DMS53 treated with DMSO at 0.1 percent for 48 hours (cell line): ENCODE measurements at regions not wholly inside any gene's neighbourhood (a gene's known extent, or its start where the extent isn't known, plus 50 kb on each side); places are given as distances from the start of the nearest gene placed in this dataset.

ENCODE experiments used
- DNase-seq: peaks from one replicate; lab custom pipeline; 2025; ENCODE audit not compliant: unreplicated experiment; lab: John Stamatoyannopoulos, UW

DNA sequence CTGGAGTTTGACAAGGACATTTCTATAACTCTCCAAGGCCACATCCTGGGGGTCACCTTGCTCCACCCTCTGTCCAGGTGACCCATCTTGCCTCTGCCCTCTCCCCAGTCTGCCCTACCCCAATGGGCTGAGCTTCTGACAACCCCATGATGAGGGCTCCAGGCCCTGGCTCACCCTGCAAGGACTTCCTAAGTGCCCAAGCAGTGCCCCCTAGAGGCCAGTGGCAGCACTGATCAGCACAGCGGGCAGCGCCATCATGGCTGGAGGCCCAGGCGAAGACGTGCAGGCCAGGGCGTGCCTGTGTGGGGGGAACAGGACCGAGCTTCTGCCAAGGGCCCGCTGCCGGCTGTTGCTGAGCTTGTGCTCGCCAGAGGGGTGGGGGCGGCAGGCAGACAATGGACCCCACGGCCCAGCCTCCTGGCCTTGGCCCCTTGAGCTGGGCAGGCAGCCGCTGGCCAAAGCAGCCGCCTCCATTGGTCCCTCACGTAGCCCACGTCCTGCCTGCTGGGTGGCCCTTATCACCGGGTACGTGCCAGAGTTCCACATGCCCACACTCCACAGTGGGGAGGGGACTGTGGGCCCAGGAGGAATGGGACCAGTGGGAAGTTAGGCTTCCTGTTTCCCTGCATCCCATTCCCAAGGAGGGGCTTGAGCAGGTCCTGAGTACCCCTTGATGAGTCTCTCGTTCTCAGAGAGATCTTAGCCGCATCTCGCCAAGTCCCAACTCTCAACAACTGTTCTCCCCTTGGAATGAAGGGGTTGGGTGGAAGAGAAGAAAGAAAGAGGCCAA, 64.3 kb downstream of the MRPL14 start:
- DNase-seq = no peak

GRCh38 chr6:44062105-44062770, 65.0 kb downstream of the MRPL14 start:
- DNase-seq = no peak

DNA sequence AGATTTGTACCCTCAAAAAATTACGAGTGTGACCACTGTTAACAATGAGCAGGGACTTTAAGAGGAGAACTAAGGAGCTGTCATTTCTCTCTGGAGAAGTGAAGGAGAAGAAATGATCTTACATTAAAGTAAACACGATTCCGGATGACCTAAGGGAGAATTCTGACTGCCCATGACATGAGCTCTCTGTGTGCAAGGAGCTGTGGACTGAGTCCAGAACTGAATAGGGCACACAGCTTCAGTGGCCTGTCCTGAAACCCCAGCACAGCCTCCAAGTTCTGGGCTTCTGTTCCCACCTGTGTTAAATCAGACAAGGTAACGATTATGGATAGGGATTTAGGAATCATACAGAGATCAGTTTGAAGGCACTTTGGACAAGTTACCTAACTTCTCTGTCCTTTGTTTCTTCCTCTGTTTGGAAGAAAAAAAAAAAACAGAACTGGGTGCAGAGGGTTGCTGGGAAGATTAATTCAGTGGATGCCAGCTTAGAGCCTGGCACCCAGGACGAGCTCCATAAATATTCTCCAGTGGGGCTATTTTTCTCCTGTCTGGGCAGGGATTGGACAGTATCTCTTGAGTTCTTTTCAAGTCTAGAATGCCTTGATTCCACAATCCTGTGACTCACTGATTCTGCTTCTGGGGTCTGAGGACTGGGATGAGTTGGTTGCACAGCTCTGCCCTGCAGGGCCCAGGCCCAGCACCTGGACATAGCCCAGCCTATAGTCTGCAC, 65.7 kb downstream of the MRPL14 start:
- no peak for DNase-seq

DNA sequence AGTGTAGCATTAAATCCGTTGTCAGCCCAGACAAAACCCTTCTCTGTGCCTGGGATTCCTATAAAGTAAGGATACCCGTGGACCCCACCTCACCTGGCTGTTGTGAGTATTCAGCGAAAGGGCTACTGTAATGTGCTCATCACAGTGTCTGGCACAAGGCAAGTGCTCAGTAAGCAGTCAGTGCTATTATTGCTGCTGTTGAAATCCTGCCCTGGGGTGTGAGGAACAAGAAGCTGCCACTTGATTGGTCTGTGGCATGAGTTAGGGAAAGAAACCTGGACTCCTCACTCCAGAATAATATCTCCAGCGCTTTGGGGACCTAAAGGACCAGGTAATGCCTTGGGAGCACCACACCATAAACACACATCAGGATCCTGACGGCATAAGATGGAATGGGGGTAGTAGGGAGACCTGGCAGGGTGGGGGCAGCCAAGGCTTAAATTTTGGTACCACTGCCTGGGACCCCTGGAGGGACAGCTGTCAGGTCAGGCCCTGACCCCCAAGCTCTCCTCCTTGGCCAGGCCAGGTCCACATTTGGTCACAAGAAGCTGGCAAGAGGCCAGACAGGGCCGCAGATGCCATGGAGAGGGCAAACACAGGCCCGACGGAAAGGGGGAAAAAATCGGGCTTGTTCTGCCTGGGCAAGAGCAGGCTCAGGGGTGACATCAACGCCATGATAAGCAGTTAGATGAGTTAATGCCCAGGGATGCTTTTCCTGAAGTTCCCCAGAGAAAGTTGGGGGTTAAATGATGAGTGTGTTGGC, 66.5 kb downstream of the MRPL14 start:
- DNase-seq = no peak

DNA sequence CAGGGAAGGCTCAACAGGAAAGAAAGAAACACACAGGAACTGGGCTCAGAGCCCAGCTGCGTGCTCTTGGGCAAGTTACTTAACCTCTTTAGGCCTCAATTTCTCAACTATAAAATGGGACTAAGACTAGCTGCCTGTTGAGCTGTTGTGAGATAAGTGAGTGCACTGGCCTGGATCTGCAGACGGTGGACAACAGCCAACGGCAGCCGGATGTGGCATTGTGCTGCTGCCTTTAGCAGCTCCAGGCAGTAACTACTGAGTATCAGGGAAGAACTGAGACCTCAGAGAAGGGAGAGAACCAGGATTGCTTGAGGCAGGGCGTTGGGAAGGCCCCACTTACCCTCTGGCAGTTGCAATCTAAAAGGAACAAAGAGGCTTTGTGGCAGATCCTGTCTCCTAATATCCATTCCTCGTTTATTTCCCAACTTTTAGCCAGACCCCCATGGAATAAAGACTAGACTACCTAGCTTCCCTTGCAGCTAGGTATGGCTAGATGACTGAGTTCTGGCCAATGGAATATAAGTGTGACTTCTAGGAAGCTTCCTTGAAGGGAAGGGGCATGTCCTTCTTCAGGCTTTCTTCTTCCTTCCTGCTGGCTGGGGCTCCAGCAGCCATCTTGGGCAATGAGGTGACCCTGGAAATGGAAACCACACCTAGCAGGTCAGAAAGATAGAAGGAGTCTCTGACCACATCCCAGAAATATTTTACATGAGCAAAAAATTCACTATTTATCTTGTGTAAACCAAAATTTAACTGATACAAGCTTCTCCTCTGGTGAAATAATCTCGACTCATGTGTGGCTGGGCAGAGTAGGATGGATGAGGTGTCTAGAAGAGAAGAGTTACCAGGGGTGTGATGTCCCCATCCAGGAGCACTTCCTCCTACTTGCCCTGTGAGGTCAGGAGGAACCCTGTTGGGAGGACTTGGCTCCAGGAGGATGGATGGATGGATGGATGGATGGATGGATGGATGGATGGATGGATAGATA, 67.6 kb downstream of the MRPL14 start:
- DNase-seq = no peak

- DNase-seq = no peak
These were observed 68.5 kb downstream of the MRPL14 start for GRCh38 chr6:44058617-44059358.

DNA sequence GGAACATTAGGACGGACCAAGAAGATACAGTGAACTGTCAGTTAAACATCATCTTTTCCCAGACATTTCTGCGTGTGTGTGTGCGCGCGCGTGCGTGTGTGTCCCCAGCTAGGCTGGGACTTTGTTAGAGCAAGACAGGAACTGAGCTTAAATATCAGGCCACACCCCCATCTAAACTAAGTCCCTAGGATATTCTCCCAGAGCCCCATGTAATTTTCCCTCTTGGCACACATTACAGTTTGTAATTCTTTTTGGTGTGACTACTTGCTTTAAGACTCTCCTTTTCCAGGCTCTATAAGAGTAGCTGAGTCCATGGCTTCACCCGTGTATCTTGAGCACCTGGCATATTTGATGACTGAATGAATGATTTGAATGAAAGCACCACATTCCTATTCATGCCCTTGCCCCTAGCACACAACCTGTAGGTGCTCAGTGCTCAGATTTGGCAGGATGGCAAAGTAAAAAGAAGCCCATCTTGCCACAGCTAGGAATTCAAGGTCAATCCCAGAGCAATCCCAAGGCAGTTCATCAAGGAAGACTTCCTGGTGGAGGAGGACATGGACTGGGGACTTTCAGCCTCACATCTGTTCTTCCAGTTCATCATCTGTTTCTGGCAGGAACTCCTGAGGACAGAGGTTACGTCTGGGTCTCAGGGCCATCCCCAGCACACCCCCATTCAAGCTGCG, 69.2 kb downstream of the MRPL14 start:
- DNase-seq = no peak

- DNase-seq = no peak
These were observed 69.9 kb downstream of the MRPL14 start for GRCh38 chr6:44057238-44057930.

- DNase-seq = no peak
These were observed 70.6 kb downstream of the MRPL14 start for GRCh38 chr6:44056392-44057237.

DNA sequence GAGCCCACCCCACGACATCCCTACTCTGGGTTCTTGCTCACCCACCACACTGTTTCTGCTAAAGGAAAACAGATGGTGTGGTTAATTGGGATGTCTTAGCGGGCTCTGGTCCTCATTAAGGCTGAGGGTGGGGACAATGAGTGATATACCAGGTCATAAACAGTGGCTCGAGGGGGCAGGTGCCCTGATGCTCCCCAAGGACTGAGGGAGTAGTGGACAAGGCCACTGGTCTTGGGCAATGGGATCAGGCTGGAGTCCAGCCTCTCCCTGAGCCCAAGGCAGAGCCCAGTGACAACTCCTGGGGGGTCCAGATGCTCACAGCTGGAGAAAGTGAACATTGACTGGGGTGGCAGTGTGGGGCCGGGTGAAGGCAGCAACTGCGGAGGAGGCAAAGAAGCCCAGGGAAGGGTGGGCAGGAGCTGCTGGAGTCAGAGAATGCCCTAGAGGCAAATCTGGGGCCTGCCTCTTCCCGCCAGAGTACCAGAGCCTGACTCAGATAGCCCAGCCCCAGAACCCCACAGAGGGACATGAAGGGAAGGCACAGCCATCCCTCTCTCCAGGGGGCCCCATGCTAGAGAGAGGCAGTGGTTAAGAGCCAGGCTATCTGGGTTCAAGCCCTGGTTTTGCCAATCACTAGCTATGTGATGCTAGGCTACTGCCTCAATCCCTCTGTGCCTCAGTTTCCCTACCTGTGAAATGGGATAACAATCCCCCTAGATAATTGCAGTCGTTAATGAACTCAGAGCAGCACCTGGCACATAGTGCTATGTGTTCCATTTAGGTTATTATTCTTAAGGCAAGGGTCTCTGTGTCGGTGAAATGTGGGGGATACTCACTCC, 72.3 kb downstream of the MRPL14 start:
- no peak for DNase-seq

DNA sequence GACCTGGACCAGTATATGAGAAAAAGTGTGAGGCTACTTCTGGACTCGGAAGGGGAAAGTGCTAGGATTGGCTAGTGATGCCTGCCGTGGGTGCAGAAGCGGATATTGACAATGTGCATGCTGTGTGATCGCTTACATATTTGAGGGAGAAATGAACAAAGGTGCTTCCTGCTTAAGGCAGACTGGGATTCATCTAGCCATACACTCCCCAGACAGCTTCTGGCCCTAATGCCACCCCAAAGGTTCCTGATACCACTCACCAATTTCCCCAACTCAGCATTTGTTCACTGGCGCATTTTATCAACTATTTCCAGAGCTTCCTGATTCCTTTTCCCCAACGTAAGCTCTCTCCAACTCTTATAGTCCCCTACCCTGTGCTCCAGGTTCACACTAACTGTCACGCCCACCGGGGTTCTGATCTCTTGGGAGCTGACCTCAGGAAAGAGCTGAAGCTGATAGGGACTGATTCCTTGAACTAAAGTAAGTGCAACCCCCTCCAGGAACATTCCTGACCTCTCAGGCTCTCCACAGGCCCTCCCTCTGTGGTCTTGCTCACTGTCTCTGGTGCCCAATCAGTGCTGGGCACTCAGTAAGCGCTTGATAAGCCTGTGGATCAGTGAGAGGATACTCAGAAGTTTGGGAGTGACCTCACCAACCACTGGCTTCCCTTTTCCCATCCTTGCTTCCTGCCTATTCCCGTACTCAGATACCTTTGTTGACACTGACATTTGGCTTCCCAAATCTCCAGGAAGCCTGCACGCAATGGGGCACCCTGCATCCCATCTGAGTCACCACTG, 73.3 kb downstream of the MRPL14 start:
- DNase-seq = no peak

- no peak for DNase-seq
These were observed 74.0 kb downstream of the MRPL14 start for GRCh38 chr6:44053106-44053756.

DNA sequence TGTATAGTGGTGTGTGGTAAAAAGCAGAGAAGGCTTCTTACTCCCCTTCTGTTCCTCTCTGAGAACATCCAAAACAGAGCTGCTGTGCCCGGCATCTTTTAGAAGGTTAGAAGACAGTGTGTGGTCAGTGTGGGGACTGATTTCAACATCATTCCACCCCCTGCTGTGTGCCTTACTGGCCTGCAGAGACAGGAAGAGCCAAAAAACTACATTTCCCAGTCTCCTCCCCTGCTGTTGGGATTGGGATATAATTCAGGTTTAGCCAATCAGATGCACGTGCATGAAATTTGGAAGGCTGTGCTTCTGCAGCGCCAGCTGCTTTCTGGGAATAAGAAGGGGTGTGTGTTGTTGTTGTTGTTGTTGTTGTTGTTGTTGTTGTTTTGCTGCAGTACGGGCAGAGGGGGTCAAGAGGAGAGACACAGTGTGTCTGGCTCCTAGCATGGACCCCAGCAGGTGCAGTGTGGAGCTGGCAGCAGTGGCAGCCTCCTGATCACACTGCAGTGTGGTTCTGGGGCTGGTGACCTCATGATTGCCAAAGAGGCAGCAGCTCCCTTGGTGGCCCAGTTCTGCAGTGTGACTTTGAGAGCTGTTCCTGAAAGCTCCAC, 74.7 kb downstream of the MRPL14 start:
- no peak for DNase-seq

DNA sequence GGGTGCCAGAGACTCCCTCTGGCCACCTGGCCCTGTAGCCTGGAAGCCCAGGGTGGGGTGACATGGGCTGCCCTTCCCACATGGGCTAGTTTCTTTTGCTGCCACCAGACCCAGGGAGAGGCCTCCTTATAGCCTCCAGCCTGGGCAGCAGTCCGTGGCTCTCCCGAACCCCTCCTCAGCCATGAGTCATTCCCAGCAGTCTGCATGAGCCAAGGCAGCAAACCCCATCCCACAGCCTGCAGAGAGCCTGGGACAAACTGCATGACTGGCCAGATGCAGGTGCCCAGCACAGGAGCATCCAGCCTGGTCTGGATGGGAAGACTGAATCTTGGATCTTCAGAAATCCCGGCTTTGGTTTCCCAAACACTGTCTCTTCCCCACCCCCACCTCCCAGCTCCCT, 75.7 kb downstream of the MRPL14 start:
- no peak for DNase-seq
